Liver (tissue), 7 donors: ENCODE measurements at regions not wholly inside any gene's neighbourhood (a gene's known extent, or its start where the extent isn't known, plus 50 kb on each side); places are given as distances from the start of the nearest gene placed in this dataset.

Experiments used
- DNase-seq: peaks from one replicate; pipeline ENCODE4 v3.0.0-alpha.2; 2017; ENCODE audit warnings: low spot score
- H3K27ac ChIP-seq, 2 donors: one replicate each; pipeline ENCODE4 v1.7.0; 2013; ENCODE audit warnings: inconsistent platforms in 2 of 2, low read length in 2 of 2, control low read depth in 1 of 2, low read depth in 1 of 2, mild to moderate bottlenecking in 1 of 2
- H3K27me3 ChIP-seq, 4 donors: one replicate each; pipeline versions ENCODE4 v1.6.1 to v1.7.0; 2013; ENCODE audit warnings: low read length in 3 of 4, inconsistent platforms in 1 of 4, mild to moderate bottlenecking in 1 of 4, moderate library complexity in 1 of 4; ENCODE audit not compliant: control insufficient read depth in 4 of 4, insufficient read depth in 4 of 4
- H3K36me3 ChIP-seq, 4 donors: one replicate each; pipeline versions ENCODE4 v1.6.1 to v1.7.0; 2013; ENCODE audit warnings: low read length in 3 of 4, mild to moderate bottlenecking in 3 of 4, low read depth in 1 of 4, moderate library complexity in 1 of 4; ENCODE audit not compliant: control insufficient read depth in 4 of 4, insufficient read depth in 3 of 4
- H3K4me1 ChIP-seq, 4 donors: one replicate each; pipeline versions ENCODE4 v1.6.1 to v1.7.0; 2013; ENCODE audit warnings: low read length in 3 of 4, mild to moderate bottlenecking in 3 of 4, moderate library complexity in 1 of 4; ENCODE audit not compliant: control insufficient read depth in 4 of 4, insufficient read depth in 4 of 4
- H3K4me3 ChIP-seq, 3 donors: one replicate each; pipeline versions ENCODE4 v1.6.1 to v1.7.0; 2013; ENCODE audit warnings: low read length in 3 of 3, control low read depth in 1 of 3, low read depth in 1 of 3, mild to moderate bottlenecking in 1 of 3
- H3K9ac ChIP-seq, 2 donors: one replicate each; pipeline ENCODE4 v1.7.0; 2013; ENCODE audit warnings: low read length in 2 of 2, mild to moderate bottlenecking in 2 of 2, moderate library complexity in 2 of 2, control low read depth in 1 of 2, low read depth in 1 of 2
- H3K9me3 ChIP-seq, 4 donors: one replicate each; pipeline versions ENCODE4 v1.6.1 to v1.7.0; 2013; ENCODE audit warnings: low read length in 3 of 4; ENCODE audit not compliant: control insufficient read depth in 4 of 4
- ATF3 ChIP-seq: IDR thresholded peaks from 2 replicates; pipeline ENCODE4 v1.6.1; 2016; ENCODE audit warnings: antibody characterized with exemption
- EGR1 ChIP-seq, 2 donors: IDR thresholded peaks; 2 replicates each; pipeline ENCODE4 v1.6.1; 2016 to 2018; ENCODE audit warnings: antibody characterized with exemption in 2 of 2, low read depth in 2 of 2
- FOXA1 ChIP-seq: IDR thresholded peaks from 2 replicates; pipeline ENCODE4 v1.6.1; 2016; ENCODE audit warnings: antibody characterized with exemption
- FOXA2 ChIP-seq: IDR thresholded peaks from 2 replicates; pipeline ENCODE4 v1.6.1; 2016; ENCODE audit warnings: antibody characterized with exemption
- GABPA ChIP-seq, 2 donors: IDR thresholded peaks in 1 of 2; conservative IDR thresholded peaks in 1 of 2; 2 replicates each; pipeline ENCODE4 v1.6.1; 2016; ENCODE audit warnings: antibody characterized with exemption in 2 of 2, mild to moderate bottlenecking in 1 of 2, moderate library complexity in 1 of 2
- HNF4A ChIP-seq, 2 donors: conservative IDR thresholded peaks; 2 replicates each; pipeline ENCODE4 v1.6.1; 2016; ENCODE audit warnings: antibody characterized with exemption in 2 of 2, mild to moderate bottlenecking in 2 of 2
- HNF4G ChIP-seq: IDR thresholded peaks from 2 replicates; pipeline ENCODE4 v1.6.1; 2016; ENCODE audit warnings: antibody characterized with exemption
- JUND ChIP-seq, 2 donors: IDR thresholded peaks; 2 replicates each; pipeline ENCODE4 v1.6.1; 2016; ENCODE audit warnings: antibody characterized with exemption in 2 of 2
- MAX ChIP-seq: IDR thresholded peaks from 2 replicates; pipeline ENCODE4 v1.6.1; 2016; ENCODE audit warnings: antibody characterized with exemption
- NR2F2 ChIP-seq: IDR thresholded peaks from 2 replicates; pipeline ENCODE4 v1.6.1; 2016; ENCODE audit warnings: antibody characterized with exemption
- RAD21 ChIP-seq, 2 donors: IDR thresholded peaks; 2 replicates each; pipeline ENCODE4 v1.6.1; 2016; ENCODE audit warnings: antibody characterized with exemption in 2 of 2, mild to moderate bottlenecking in 2 of 2
- REST ChIP-seq: IDR thresholded peaks from 2 replicates; pipeline ENCODE4 v1.6.1; 2016; ENCODE audit warnings: antibody characterized with exemption, mild to moderate bottlenecking
- RXRA ChIP-seq, 2 donors: IDR thresholded peaks; 2 replicates each; pipeline ENCODE4 v1.6.1; 2017 to 2018; ENCODE audit warnings: antibody characterized with exemption in 2 of 2, mild to moderate bottlenecking in 1 of 2
- SP1 ChIP-seq: IDR thresholded peaks from 2 replicates; pipeline ENCODE4 v1.6.1; 2018; ENCODE audit warnings: antibody characterized with exemption, mild to moderate bottlenecking
- TAF1 ChIP-seq: conservative IDR thresholded peaks from 2 replicates; pipeline ENCODE4 v1.6.1; 2016; ENCODE audit warnings: antibody characterized with exemption, mild to moderate bottlenecking
- YY1 ChIP-seq: IDR thresholded peaks from 2 replicates; pipeline ENCODE4 v1.6.1; 2016; ENCODE audit warnings: antibody characterized with exemption, mild to moderate bottlenecking
- ZBTB33 ChIP-seq: IDR thresholded peaks from 2 replicates; pipeline ENCODE4 v1.6.1; 2016; ENCODE audit warnings: antibody characterized with exemption
- WGBS: extraction: QIAGEN DNeasy Blood & Tissue Kit; methylation state at CpG from one replicate; pipeline ENCODE4 v1.1.7; 2013; 5-methylcytosine and 5-hydroxymethylcytosine counted together
- donor health status: healthy.
- donor health status: healthy.
- donor health status: healthy.
- donor health status: healthy.

- TF ChIP-seq YY1 (no peak), HNF4G (no peak), ATF3 (no peak), RXRA (IDR thresholded peaks at IDR 0.05) (no peak), FOXA2 (no peak), JUND (IDR thresholded peaks at IDR 0.05) (no peak), MAX (no peak), GABPA (IDR thresholded peaks at IDR 0.05 in 1 of 2, conservative IDR thresholded peaks at IDR 0.05 in 1 of 2) (no peak), ZBTB33 (no peak), FOXA1 (no peak), REST (no peak), HNF4A (conservative IDR thresholded peaks at IDR 0.05) (no peak), NR2F2 (no peak), SP1 (no peak)
- H3K9me3 ChIP-seq: no peaks in the 10 kb centered on the region
- DNase-seq: no peak
- no peaks in the 10 kb centered on the region for H3K4me1 ChIP-seq
- H3K36me3 ChIP-seq: no peaks in the 10 kb centered on the region
- H3K27ac ChIP-seq: no peak overlapping the region
- H3K27me3 ChIP-seq: no peaks in the 10 kb centered on the region
- WGBS: 80% methylated on average over 4 of the region's 4 CpGs
- no peak overlapping the region for H3K9ac ChIP-seq
- no peak overlapping the region for H3K4me3 ChIP-seq
Measured at GRCh38 chr14:84037593-84037992, 1492.4 kb upstream of the FLRT2 start.

- H3K27ac ChIP-seq: no peak overlapping the region
- no peak for TF ChIP-seq HNF4G
- no peak for TF ChIP-seq GABPA (IDR thresholded peaks at IDR 0.05 in 1 of 2, conservative IDR thresholded peaks at IDR 0.05 in 1 of 2)
- TF ChIP-seq HNF4A (conservative IDR thresholded peaks at IDR 0.05): no peak
- TF ChIP-seq RXRA (IDR thresholded peaks at IDR 0.05): no peak
- TF ChIP-seq TAF1: no peak
- no peak for TF ChIP-seq MAX
- no peak for TF ChIP-seq JUND (IDR thresholded peaks at IDR 0.05)
- no peak for TF ChIP-seq YY1
- no peak for TF ChIP-seq RAD21 (IDR thresholded peaks at IDR 0.05)
- no peak for TF ChIP-seq FOXA2
- TF ChIP-seq EGR1 (IDR thresholded peaks at IDR 0.05; ENCODE audit: low read depth in 2 of 2): no peak
- no peak for TF ChIP-seq FOXA1
- no peak for TF ChIP-seq ATF3
- no peak for TF ChIP-seq ZBTB33
- no peak for TF ChIP-seq REST
Measured at GRCh38 chr14:84040101-84040500, 1489.8 kb upstream of the FLRT2 start.

More at GRCh38 chr14:84040101-84040500, 1489.8 kb upstream of the FLRT2 start:
- Histone ChIP-seq H3K4me1 (no peaks in the 10 kb centered on the region), H3K9me3 (no peaks in the 10 kb centered on the region), H3K4me3 (no peak overlapping the region), H3K27me3 (no peaks in the 10 kb centered on the region), H3K9ac (no peak overlapping the region), H3K36me3 (no peaks in the 10 kb centered on the region)
- 65% methylated on average over 3 of the region's 3 CpGs for WGBS
- DNase-seq: no peak
